CD14-positive monocyte (primary cell): ENCODE measurements at regions not wholly inside any gene's neighbourhood (a gene's known extent, or its start where the extent isn't known, plus 50 kb on each side); places are given as distances from the start of the nearest gene placed in this dataset.

Experiments used
- DNase-seq, 3 donors: peaks; one replicate each; pipeline ENCODE4 v3.0.0-alpha.2; 2011 to 2022
- H2AFZ ChIP-seq: 2 replicates; pipeline ENCODE4 v1.6.0; 2012; ENCODE audit warnings: mild to moderate bottlenecking, low read depth, low read length, inconsistent platforms; ENCODE audit not compliant: insufficient read depth, poor library complexity, severe bottlenecking
- H3K27ac ChIP-seq, 2 donors: 1 replicate in 1 of 2; 2 replicates in 1 of 2; pipeline ENCODE4 v1.5.1; 2012 to 2013; ENCODE audit warnings: low read length in 2 of 2, control low read depth in 1 of 2, inconsistent platforms in 1 of 2, low read depth in 1 of 2, mild to moderate bottlenecking in 1 of 2
- H3K27me3 ChIP-seq, 2 donors: one replicate each; pipeline versions ENCODE4 v1.6.0 to v1.6.1; 2011 to 2013; ENCODE audit warnings: low read length in 2 of 2; ENCODE audit not compliant: control insufficient read depth in 2 of 2, insufficient read depth in 2 of 2
- H3K36me3 ChIP-seq, 2 donors: replicated peaks in 1 of 2; 1 replicate in 1 of 2; 2 replicates in 1 of 2; pipeline versions ENCODE4 v1.5.1 to v1.6.1; 2012 to 2013; ENCODE audit warnings: low read length in 2 of 2, control low read depth in 1 of 2, inconsistent platforms in 1 of 2, mild to moderate bottlenecking in 1 of 2; ENCODE audit not compliant: insufficient read depth in 2 of 2, control insufficient read depth in 1 of 2
- H3K4me1 ChIP-seq, 2 donors: 1 replicate in 1 of 2; 2 replicates in 1 of 2; pipeline versions ENCODE4 v1.5.1 to v1.6.1; 2012 to 2013; ENCODE audit warnings: low read length in 2 of 2, control low read depth in 1 of 2, inconsistent platforms in 1 of 2, mild to moderate bottlenecking in 1 of 2, moderate library complexity in 1 of 2; ENCODE audit not compliant: insufficient read depth in 2 of 2, control insufficient read depth in 1 of 2
- H3K4me2 ChIP-seq: replicated peaks from 2 replicates; pipeline ENCODE3; 2012; ENCODE audit warnings: low read length, moderate library complexity, mild to moderate bottlenecking; ENCODE audit not compliant: poor library complexity, severe bottlenecking; ENCODE audit errors: extremely low read depth
- H3K4me3 ChIP-seq, 3 experiments: fragments of 200-600 bp in 1 of 3; sonication (generic) in 1 of 3; replicated peaks in 1 of 3; 1 replicate in 2 of 3; 2 replicates in 1 of 3; pipeline ENCODE4 v1.5.1; 2011 to 2013; ENCODE audit warnings: low read length in 3 of 3, mild to moderate bottlenecking in 3 of 3, control low read depth in 2 of 3, low read depth in 2 of 3, inconsistent platforms in 1 of 3, moderate library complexity in 1 of 3
- H3K79me2 ChIP-seq: 2 replicates; pipeline ENCODE4 v1.6.0; 2012; ENCODE audit warnings: mild to moderate bottlenecking, control low read depth, inconsistent platforms, low read length, moderate library complexity; ENCODE audit not compliant: insufficient read depth
- H3K9ac ChIP-seq: 2 replicates; pipeline ENCODE4 v1.6.0; 2017; ENCODE audit warnings: low read length, mild to moderate bottlenecking; ENCODE audit not compliant: insufficient read depth, poor library complexity, severe bottlenecking
- H3K9me3 ChIP-seq, 2 donors: replicated peaks in 1 of 2; 1 replicate in 1 of 2; 2 replicates in 1 of 2; pipeline versions ENCODE4 v1.5.1 to v1.6.1; 2012 to 2013; ENCODE audit warnings: low read length in 2 of 2, control low read depth in 1 of 2; ENCODE audit not compliant: control insufficient read depth in 1 of 2, insufficient read depth in 1 of 2
- H4K20me1 ChIP-seq: 2 replicates; pipeline ENCODE4 v1.6.0; 2012; ENCODE audit warnings: mild to moderate bottlenecking, low read length, control low read depth, moderate library complexity; ENCODE audit not compliant: insufficient read depth
- H3K27ac Mint-ChIP-seq, 7 donors: one replicate each; pipeline ENCODE4 v1.8.0; 2020; ENCODE audit warnings: mild to moderate bottlenecking in 7 of 7, mixed read lengths in 7 of 7, moderate library complexity in 6 of 7, inconsistent platforms in 2 of 7
- H3K27me3 Mint-ChIP-seq, 3 donors: one replicate each; pipeline ENCODE4 v1.8.0; 2021 to 2022; ENCODE audit warnings: low read depth in 3 of 3, mild to moderate bottlenecking in 3 of 3, mixed read lengths in 3 of 3, moderate library complexity in 3 of 3, inconsistent platforms in 1 of 3
- H3K36me3 Mint-ChIP-seq, 2 donors: one replicate each; pipeline ENCODE4 v1.8.0; 2020; ENCODE audit warnings: mixed read lengths in 2 of 2, inconsistent platforms in 1 of 2, mild to moderate bottlenecking in 1 of 2
- H3K4me1 Mint-ChIP-seq: one replicate; pipeline ENCODE4 v1.8.0; 2020; ENCODE audit warnings: mild to moderate bottlenecking, mixed read lengths
- H3K4me3 Mint-ChIP-seq, 2 donors: one replicate each; pipeline ENCODE4 v1.8.0; 2020; ENCODE audit warnings: mild to moderate bottlenecking in 2 of 2, mixed read lengths in 2 of 2, moderate library complexity in 1 of 2
- H3K9me3 Mint-ChIP-seq, 7 donors: one replicate each; pipeline ENCODE4 v1.8.0; 2020 to 2022; ENCODE audit warnings: mixed read lengths in 7 of 7, mild to moderate bottlenecking in 6 of 7, moderate library complexity in 6 of 7, inconsistent platforms in 2 of 7
- CTCF ChIP-seq: fragments of 200-600 bp; IDR thresholded peaks from one replicate; pipeline ENCODE4 v1.8.0; 2022; ENCODE audit warnings: antibody characterized with exemption, mild to moderate bottlenecking
- WGBS: methylation state at CpG from one replicate; pipeline ENCODE4 v1.1.5; 2013; ENCODE audit warnings: missing lambda C conversion rate; ENCODE audit not compliant: insufficient coverage; 5-methylcytosine and 5-hydroxymethylcytosine counted together
- intact Hi-C, 2 donors: fragments of 100-400 bp; cut with micrococcal nuclease; formaldehyde crosslinking; loops; one replicate each; pipeline versions ENCODE4 v1.15.0 to v1.15.1; 2023

- 60% methylated on average over 1 of the region's 2 CpGs for WGBS
- DNase-seq = no peak
- H3K27ac Mint-ChIP-seq = no peak overlapping the region
These were observed 62.4 kb downstream of the CLDN17 start for GRCh38 chr21:30104241-30104640.

GRCh38 chr21:30102871-30103270, 63.7 kb downstream of the CLDN17 start:
- no peaks in the 10 kb centered on the region for H3K4me1 Mint-ChIP-seq
- 64% methylated on average over 3 of the region's 5 CpGs for WGBS
- TF ChIP-seq CTCF = no peak

More at GRCh38 chr21:30104241-30104640, 62.4 kb downstream of the CLDN17 start:
- H4K20me1 ChIP-seq = no peaks in the 10 kb centered on the region
- H3K36me3 ChIP-seq = no peaks in the 10 kb centered on the region
- peaks cover 0 to 11% (median 3%) of the 10 kb centered on the region in 7 donors for H3K9me3 Mint-ChIP-seq
- intact Hi-C loops = no loop called here
- H3K4me1 ChIP-seq = no peaks in the 10 kb centered on the region
- H3K4me3 Mint-ChIP-seq = no peak overlapping the region
- no peak overlapping the region for H3K4me3 ChIP-seq
- no peak overlapping the region for H2AFZ ChIP-seq
- no peak overlapping the region for H3K27ac ChIP-seq
- TF ChIP-seq CTCF = no peak
- no peaks in the 10 kb centered on the region for H3K27me3 ChIP-seq
- H3K27me3 Mint-ChIP-seq = no peaks in the 10 kb centered on the region
- H3K9me3 ChIP-seq = peaks cover 0 to 2% of the 10 kb centered on the region in 2 donors
- H3K9ac ChIP-seq = no peak overlapping the region
- H3K36me3 Mint-ChIP-seq = no peaks in the 10 kb centered on the region
- H3K4me2 ChIP-seq = no peak overlapping the region
- H3K4me1 Mint-ChIP-seq = no peaks in the 10 kb centered on the region
- no peaks in the 10 kb centered on the region for H3K79me2 ChIP-seq

More at GRCh38 chr21:30102871-30103270, 63.7 kb downstream of the CLDN17 start:
- Histone ChIP-seq H4K20me1 (no peaks in the 10 kb centered on the region), H3K27ac (no peak overlapping the region), H3K79me2 (no peaks in the 10 kb centered on the region), H3K4me2 (no peak overlapping the region), H3K36me3 (no peaks in the 10 kb centered on the region), H3K27me3 (no peaks in the 10 kb centered on the region), H2AFZ (no peak overlapping the region), H3K4me3 (no peak overlapping the region), H3K4me1 (no peaks in the 10 kb centered on the region), H3K9ac (no peak overlapping the region), H3K9me3 (peaks cover 0 to 2% of the 10 kb centered on the region in 2 donors)
- intact Hi-C loops = no loop called here
- Mint-ChIP-seq H3K9me3 (peaks cover 0 to 14% (median 3%) of the 10 kb centered on the region in 7 donors), H3K27ac (no peak overlapping the region), H3K27me3 (no peaks in the 10 kb centered on the region), H3K36me3 (no peaks in the 10 kb centered on the region), H3K4me3 (no peak overlapping the region)
- no peak for DNase-seq
